ENCODE measurements at regions not wholly inside any gene's neighbourhood (a gene's known extent, or its start where the extent isn't known, plus 50 kb on each side); places are given as distances from the start of the nearest gene placed in this dataset.
"Not testable (repeated sequence)": the region's sequence is repeated elsewhere in the genome, so short reads cannot be mapped to it uniquely, and the experiment has no call there.

- Histone ChIP-seq H3K9ac (ENCODE audit: low read length) (no peak overlapping the region), H3K9me3 (ENCODE audit: control insufficient read depth, low read length) (no peaks in the 10 kb centered on the region), H3K27me3 (replicated peaks; ENCODE audit: control insufficient read depth, insufficient read depth, low read length) (no peaks in the 10 kb centered on the region), H3K36me3 (ENCODE audit: control insufficient read depth, insufficient read depth, low read length, severe bottlenecking) (no peaks in the 10 kb centered on the region), H3K4me1 (ENCODE audit: control insufficient read depth, insufficient read depth, low read length) (no peaks in the 10 kb centered on the region), H3K4me3 (ENCODE audit: low read length) (no peak overlapping the region)
- DNase-seq (ENCODE audit: low read depth), result no peak
These were observed 209.7 kb upstream of the TENT5A start for GRCh38 chr6:81962198-81962597.

- Histone ChIP-seq H3K4me3 (ENCODE audit: low read length) (no peak overlapping the region), H3K9ac (ENCODE audit: low read length) (no peak overlapping the region), H3K36me3 (ENCODE audit: control insufficient read depth, insufficient read depth, low read length, severe bottlenecking) (no peaks in the 10 kb centered on the region), H3K27me3 (replicated peaks; ENCODE audit: control insufficient read depth, insufficient read depth, low read length) (no peaks in the 10 kb centered on the region), H3K4me1 (ENCODE audit: control insufficient read depth, insufficient read depth, low read length) (peaks cover 4% of the 10 kb centered on the region), H3K9me3 (ENCODE audit: control insufficient read depth, low read length) (no peaks in the 10 kb centered on the region)
- DNase-seq (ENCODE audit: low read depth), result no peak
These were observed 198.4 kb upstream of the TENT5A start for GRCh38 chr6:81950877-81951276.

DNA sequence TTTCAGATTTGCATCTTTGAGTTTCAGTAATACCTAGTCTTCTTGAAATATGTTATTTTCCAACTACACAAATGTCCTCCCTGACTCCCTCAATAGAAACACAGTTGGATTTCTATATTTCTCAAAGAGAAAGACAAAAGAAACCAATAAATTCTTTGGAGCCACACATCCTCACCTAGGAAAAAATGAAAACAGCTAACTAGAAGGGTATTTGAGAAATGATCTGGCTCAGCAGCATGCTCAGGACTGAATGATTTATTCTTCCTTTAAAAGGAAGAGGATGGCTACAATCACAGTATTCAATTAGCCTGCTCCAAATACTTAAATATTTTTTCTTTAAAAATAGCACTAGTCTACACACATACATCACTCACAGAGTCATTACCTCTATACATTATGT lies 196.4 kb upstream of the TENT5A start:
- H3K9ac ChIP-seq (ENCODE audit: low read length), result no peak overlapping the region
- no peaks in the 10 kb centered on the region for H3K36me3 ChIP-seq (ENCODE audit: control insufficient read depth, insufficient read depth, low read length, severe bottlenecking)
- no peaks in the 10 kb centered on the region for H3K9me3 ChIP-seq (ENCODE audit: control insufficient read depth, low read length)
- no peak overlapping the region for H3K4me3 ChIP-seq (ENCODE audit: low read length)
- DNase-seq (ENCODE audit: low read depth), result no peak
- no peaks in the 10 kb centered on the region for H3K27me3 ChIP-seq (replicated peaks; ENCODE audit: control insufficient read depth, insufficient read depth, low read length)
- peaks cover 4% of the 10 kb centered on the region for H3K4me1 ChIP-seq (ENCODE audit: control insufficient read depth, insufficient read depth, low read length)

DNA sequence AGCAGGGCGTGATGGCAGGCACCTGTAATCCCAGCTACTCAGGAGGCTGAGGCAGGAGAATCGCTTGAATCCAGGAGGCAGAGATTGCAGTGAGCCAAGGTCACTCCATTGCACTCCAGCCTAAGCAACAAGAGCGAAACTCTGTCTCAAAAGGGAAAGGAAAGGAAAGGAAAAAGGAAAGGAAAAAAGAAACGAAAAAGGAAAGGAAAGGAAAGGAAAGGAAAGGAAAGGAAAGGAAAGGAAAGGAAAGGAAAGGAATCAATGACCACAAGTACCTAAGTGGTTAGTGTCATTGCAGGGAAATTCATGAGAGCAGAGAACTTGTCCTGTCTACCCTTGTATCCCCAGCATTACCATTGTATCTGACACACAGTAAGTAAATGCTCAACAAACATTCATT lies 195.7 kb upstream of the TENT5A start:
- not testable (repeated sequence) for H3K4me3 ChIP-seq (ENCODE audit: low read length)

GRCh38 chr6:81944661-81945060 lies 192.2 kb upstream of the TENT5A start:
- Histone ChIP-seq H3K27me3 (replicated peaks; ENCODE audit: control insufficient read depth, insufficient read depth, low read length) (no peaks in the 10 kb centered on the region), H3K9ac (ENCODE audit: low read length) (no peak overlapping the region), H3K36me3 (ENCODE audit: control insufficient read depth, insufficient read depth, low read length, severe bottlenecking) (no peaks in the 10 kb centered on the region), H3K4me3 (ENCODE audit: low read length) (no peak overlapping the region), H3K4me1 (ENCODE audit: control insufficient read depth, insufficient read depth, low read length) (peaks cover under 1% of the 10 kb centered on the region), H3K9me3 (ENCODE audit: control insufficient read depth, low read length) (no peaks in the 10 kb centered on the region)
- no peak for DNase-seq (ENCODE audit: low read depth)

More for the DNA sequence above, 195.7 kb upstream of the TENT5A start:
- not testable (repeated sequence) for H3K4me1 ChIP-seq (ENCODE audit: control insufficient read depth, insufficient read depth, low read length); DNase-seq (ENCODE audit: low read depth); H3K27me3 ChIP-seq (replicated peaks; ENCODE audit: control insufficient read depth, insufficient read depth, low read length); H3K9me3 ChIP-seq (ENCODE audit: control insufficient read depth, low read length); H3K36me3 ChIP-seq (ENCODE audit: control insufficient read depth, insufficient read depth, low read length, severe bottlenecking); H3K9ac ChIP-seq (ENCODE audit: low read length)

DNA sequence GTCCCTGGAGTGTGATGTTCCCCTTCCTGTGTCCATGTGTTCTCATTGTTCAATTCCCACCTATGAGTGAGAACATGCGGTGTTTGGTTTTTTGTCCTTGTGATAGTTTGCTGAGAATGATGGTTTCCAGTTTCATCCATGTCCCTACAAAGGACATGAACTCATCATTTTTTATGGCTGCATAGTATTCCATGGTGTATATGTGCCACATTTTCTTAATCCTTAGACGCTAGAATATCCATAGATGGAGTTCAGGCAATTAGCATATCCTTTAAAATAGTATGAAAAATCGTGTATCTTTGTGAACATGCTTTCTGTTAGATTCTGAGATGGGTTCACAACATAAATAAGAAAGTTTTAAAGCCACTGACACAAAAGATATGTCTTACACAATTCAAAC lies 190.4 kb upstream of the TENT5A start:
- not testable (repeated sequence) for H3K36me3 ChIP-seq (ENCODE audit: control insufficient read depth, insufficient read depth, low read length, severe bottlenecking); H3K9me3 ChIP-seq (ENCODE audit: control insufficient read depth, low read length); H3K27me3 ChIP-seq (replicated peaks; ENCODE audit: control insufficient read depth, insufficient read depth, low read length); H3K9ac ChIP-seq (ENCODE audit: low read length); DNase-seq (ENCODE audit: low read depth); H3K4me3 ChIP-seq (ENCODE audit: low read length)
- peaks cover 17% of the 10 kb centered on the region for H3K4me1 ChIP-seq (ENCODE audit: control insufficient read depth, insufficient read depth, low read length)

- Histone ChIP-seq H3K4me1 (ENCODE audit: control insufficient read depth, insufficient read depth, low read length) (peaks cover 22% of the 10 kb centered on the region), H3K9me3 (ENCODE audit: control insufficient read depth, low read length) (no peaks in the 10 kb centered on the region), H3K36me3 (ENCODE audit: control insufficient read depth, insufficient read depth, low read length, severe bottlenecking) (no peaks in the 10 kb centered on the region), H3K4me3 (ENCODE audit: low read length) (no peak overlapping the region), H3K9ac (ENCODE audit: low read length) (no peak overlapping the region), H3K27me3 (replicated peaks; ENCODE audit: control insufficient read depth, insufficient read depth, low read length) (no peaks in the 10 kb centered on the region)
- DNase-seq (ENCODE audit: low read depth), result no peak
These were observed 189.5 kb upstream of the TENT5A start for GRCh38 chr6:81942067-81942370.

GRCh38 chr6:81940451-81940985 lies 188.0 kb upstream of the TENT5A start:
- peaks cover 22% of the 10 kb centered on the region for H3K4me1 ChIP-seq (ENCODE audit: control insufficient read depth, insufficient read depth, low read length)
- no peak for DNase-seq (ENCODE audit: low read depth)
- no peaks in the 10 kb centered on the region for H3K9me3 ChIP-seq (ENCODE audit: control insufficient read depth, low read length)
- no peak overlapping the region for H3K4me3 ChIP-seq (ENCODE audit: low read length)
- no peaks in the 10 kb centered on the region for H3K27me3 ChIP-seq (replicated peaks; ENCODE audit: control insufficient read depth, insufficient read depth, low read length)
- H3K36me3 ChIP-seq (ENCODE audit: control insufficient read depth, insufficient read depth, low read length, severe bottlenecking), result no peaks in the 10 kb centered on the region
- H3K9ac ChIP-seq (ENCODE audit: low read length), result no peak overlapping the region

- H3K4me1 ChIP-seq (ENCODE audit: control insufficient read depth, insufficient read depth, low read length), result peaks cover 22% of the 10 kb centered on the region
- no peaks in the 10 kb centered on the region for H3K27me3 ChIP-seq (replicated peaks; ENCODE audit: control insufficient read depth, insufficient read depth, low read length)
- no peak overlapping the region for H3K9ac ChIP-seq (ENCODE audit: low read length)
- no peaks in the 10 kb centered on the region for H3K36me3 ChIP-seq (ENCODE audit: control insufficient read depth, insufficient read depth, low read length, severe bottlenecking)
- no peak overlapping the region for H3K4me3 ChIP-seq (ENCODE audit: low read length)
- no peaks in the 10 kb centered on the region for H3K9me3 ChIP-seq (ENCODE audit: control insufficient read depth, low read length)
- no peak for DNase-seq (ENCODE audit: low read depth)
These were observed 187.3 kb upstream of the TENT5A start for GRCh38 chr6:81939766-81940165.

GRCh38 chr6:81938991-81939732 lies 186.7 kb upstream of the TENT5A start:
- DNase-seq (ENCODE audit: low read depth), result peak; percentile 52
- H3K4me3 ChIP-seq (ENCODE audit: low read length), result no peak overlapping the region
- H3K36me3 ChIP-seq (ENCODE audit: control insufficient read depth, insufficient read depth, low read length, severe bottlenecking), result no peaks in the 10 kb centered on the region
- no peak overlapping the region for H3K9ac ChIP-seq (ENCODE audit: low read length)
- peaks cover 22% of the 10 kb centered on the region for H3K4me1 ChIP-seq (ENCODE audit: control insufficient read depth, insufficient read depth, low read length)
- H3K9me3 ChIP-seq (ENCODE audit: control insufficient read depth, low read length), result no peaks in the 10 kb centered on the region
- H3K27me3 ChIP-seq (replicated peaks; ENCODE audit: control insufficient read depth, insufficient read depth, low read length), result no peaks in the 10 kb centered on the region

- peak overlapping the region; percentile 6 for H3K4me3 ChIP-seq (ENCODE audit: low read length)
- DNase-seq (ENCODE audit: low read depth), result peak; percentile 75
- H3K9ac ChIP-seq (ENCODE audit: low read length), result no peak overlapping the region
These were observed 185.8 kb upstream of the TENT5A start for GRCh38 chr6:81938014-81938856.

More at GRCh38 chr6:81938014-81938856, 185.8 kb upstream of the TENT5A start:
- H3K4me1 ChIP-seq (ENCODE audit: control insufficient read depth, insufficient read depth, low read length), result peaks cover 22% of the 10 kb centered on the region
- no peaks in the 10 kb centered on the region for H3K9me3 ChIP-seq (ENCODE audit: control insufficient read depth, low read length)
- no peaks in the 10 kb centered on the region for H3K27me3 ChIP-seq (replicated peaks; ENCODE audit: control insufficient read depth, insufficient read depth, low read length)
- H3K36me3 ChIP-seq (ENCODE audit: control insufficient read depth, insufficient read depth, low read length, severe bottlenecking), result no peaks in the 10 kb centered on the region

All from adipocyte (in vitro differentiated cells).